ENCODE measurements at regions not wholly inside any gene's neighbourhood (a gene's known extent, or its start where the extent isn't known, plus 50 kb on each side); places are given as distances from the start of the nearest gene placed in this dataset.

- TF ChIP-seq SUZ12 (IDR thresholded peaks at IDR 0.05; ENCODE audit: extremely low read depth, insufficient read depth, insufficient read length) (no peak), YY1 (IDR thresholded peaks at IDR 0.05; ENCODE audit: insufficient read depth, insufficient read length) (no peak)
These were observed 167.1 kb upstream of the ZMIZ1 start for GRCh38 chr10:78901694-78902093.
